K562 (cell line): ENCODE measurements at regions not wholly inside any gene's neighbourhood (a gene's known extent, or its start where the extent isn't known, plus 50 kb on each side); places are given as distances from the start of the nearest gene placed in this dataset.
A peak's percentile ranks its signal among the peaks of the same experiment; 100 is the strongest.

Source experiments
- CHD1 ChIP-seq: fragments of 200-600 bp; sonication (generic); IDR thresholded peaks from one replicate; pipeline ENCODE4 v1.6.1; 2012; ENCODE audit warnings: mild to moderate bottlenecking, moderate library complexity, low read length, inconsistent platforms
- DMBX1 ChIP-seq: fragments of 250-450 bp; sonication (Bioruptor Pico); IDR thresholded peaks from 2 replicates; pipeline ENCODE4 v1.8.0; 2022; ENCODE audit warnings: inconsistent platforms, mild to moderate bottlenecking, moderate library complexity, borderline replicate concordance
- ELF1 ChIP-seq: fragments of 200-800 bp; sonication (Bioruptor generic); IDR thresholded peaks from 2 replicates; pipeline ENCODE4 v1.6.1; 2016; ENCODE audit warnings: missing genetic modification characterization, missing compliant biosample characterization
- ETV1 ChIP-seq: fragments of 450-650 bp; conservative IDR thresholded peaks from 2 replicates; pipeline ENCODE4 v1.6.1; 2016; ENCODE audit warnings: missing genetic modification characterization, control low read depth, low read depth, missing compliant biosample characterization
- ILF3 ChIP-seq: fragments of 450-650 bp; IDR thresholded peaks from 2 replicates; pipeline ENCODE4 v1.6.1; 2018; ENCODE audit warnings: antibody characterized with exemption, mild to moderate bottlenecking, moderate library complexity, borderline replicate concordance
- MGA ChIP-seq: fragments of 450-650 bp; IDR thresholded peaks from 2 replicates; pipeline ENCODE4 v1.6.1; 2016; ENCODE audit warnings: mild to moderate bottlenecking, moderate library complexity
- MNT ChIP-seq, 2 experiments: fragments of 450-650 bp; conservative IDR thresholded peaks; 2 replicates each; pipeline ENCODE4 v1.6.1; 2017; ENCODE audit warnings: mild to moderate bottlenecking in 2 of 2, moderate library complexity in 2 of 2
- NFRKB ChIP-seq: fragments of 450-650 bp; IDR thresholded peaks from 2 replicates; pipeline ENCODE4 v1.6.1; 2016; ENCODE audit warnings: low read depth
- NFXL1 ChIP-seq: fragments of 450-650 bp; formaldehyde crosslinking; IDR thresholded peaks from 2 replicates; pipeline ENCODE4 v1.4.0; 2021; ENCODE audit warnings: mild to moderate bottlenecking
- PTRF ChIP-seq: fragments of 450-650 bp; IDR thresholded peaks from 2 replicates; pipeline ENCODE4 v1.6.1; 2016; ENCODE audit warnings: mild to moderate bottlenecking, missing genetic modification characterization, missing compliant biosample characterization
- STAT5B ChIP-seq: fragments of 250-450 bp; sonication (Bioruptor Pico); IDR thresholded peaks from 2 replicates; pipeline ENCODE4 v1.8.0; 2021; ENCODE audit warnings: mild to moderate bottlenecking, inconsistent platforms
- ZBTB8A ChIP-seq: fragments of 450-650 bp; IDR thresholded peaks from 2 replicates; pipeline ENCODE4 v1.6.1; 2018; ENCODE audit warnings: mild to moderate bottlenecking, moderate library complexity; ENCODE audit not compliant: partially characterized antibody
- ZNF740 ChIP-seq, 3 experiments: fragments of 200-800 bp in 1 of 3; sonication (Bioruptor generic) in 1 of 3; sonication (generic) in 1 of 3; formaldehyde crosslinking in 1 of 3; IDR thresholded peaks; 2 replicates each; pipeline versions ENCODE4 v1.6.1 to v1.8.0; 2016 to 2022; ENCODE audit warnings: mild to moderate bottlenecking in 2 of 3, missing compliant biosample characterization in 2 of 3, missing genetic modification characterization in 2 of 3, missing genetic modification reagents in 1 of 3

- TF ChIP-seq MGA = no peak
- TF ChIP-seq ELF1 = peak; percentile 56; the same call in 1 of the 2 replicates
- peak; percentile 12; the same call in 1 of the 2 replicates for TF ChIP-seq DMBX1 (CRISPR knock-in tag)
- TF ChIP-seq ILF3 = 0 out of 2 replicates have a peak, but pooled peaks have one; percentile 4
- peak; percentile 100 for TF ChIP-seq NFRKB
- 0 out of 4 replicates have a peak, but pooled peaks of 1 of the 2 experiments have one; percentile 4 for TF ChIP-seq MNT (conservative IDR thresholded peaks at IDR 0.05)
- peak; percentile 6 for TF ChIP-seq CHD1
- TF ChIP-seq STAT5B (CRISPR knock-in tag) = 0 out of 2 replicates have a peak, but pooled peaks have one; percentile 1
- peak; percentile 79 for TF ChIP-seq PTRF (tag)
- TF ChIP-seq ZNF740 (CRISPR knock-in tag; IDR thresholded peaks at IDR 0.05) = no peak
- TF ChIP-seq ZNF740 (tag; IDR thresholded peaks at IDR 0.05) = peak in 1 of 2 experiments; percentile 77; a peak in 3 of 4 replicates
- 0 out of 2 replicates have a peak, but pooled peaks have one; percentile 13 for TF ChIP-seq NFXL1 (CRISPR knock-in tag)
- 0 out of 2 replicates have a peak, but pooled peaks have one; percentile 2 for TF ChIP-seq ETV1 (tag)
- peak; percentile 32 for TF ChIP-seq ZBTB8A
Observed at GRCh38 chr7:106568002-106568679, 92.8 kb downstream of the CCDC71L start (continued).
